Uterus (tissue), 3 donors: ENCODE measurements at regions not wholly inside any gene's neighbourhood (a gene's known extent, or its start where the extent isn't known, plus 50 kb on each side); places are given as distances from the start of the nearest gene placed in this dataset.

Experiments
- DNase-seq, 2 donors: peaks; one replicate each; pipeline ENCODE4 v3.0.0-alpha.2; 2019 to 2020
- H3K27ac ChIP-seq, 2 donors: fragments of 200-600 bp; sonication (generic); 1 replicate in 1 of 2; 2 replicates in 1 of 2; pipeline ENCODE4 v1.5.1; 2016 to 2018
- H3K27me3 ChIP-seq, 2 donors: fragments of 200-600 bp; sonication (generic); one replicate each; pipeline ENCODE4 v1.5.1; 2018 to 2019; ENCODE audit warnings: control low read depth in 1 of 2
- H3K36me3 ChIP-seq, 2 donors: fragments of 200-600 bp; sonication (generic); one replicate each; pipeline ENCODE4 v1.5.1; 2019; ENCODE audit warnings: control low read depth in 1 of 2
- H3K4me1 ChIP-seq, 2 donors: fragments of 200-600 bp; sonication (generic); one replicate each; pipeline ENCODE4 v1.5.1; 2018 to 2019; ENCODE audit warnings: control low read depth in 1 of 2
- H3K4me3 ChIP-seq, 2 donors: fragments of 200-600 bp; sonication (generic); 1 replicate in 1 of 2; 2 replicates in 1 of 2; pipeline ENCODE4 v1.5.1; 2018 to 2019; ENCODE audit warnings: mild to moderate bottlenecking in 1 of 2
- H3K9me3 ChIP-seq, 2 donors: fragments of 200-600 bp; sonication (generic); one replicate each; pipeline ENCODE4 v1.5.1; 2019; ENCODE audit warnings: control low read depth in 1 of 2
- CTCF ChIP-seq, 4 experiments: fragments of 200-600 bp in 2 of 4; fragments of 450-650 bp in 2 of 4; sonication (generic) in 2 of 4; IDR thresholded peaks; one replicate each; pipeline ENCODE4 v1.5.1; 2016 to 2019; ENCODE audit warnings: antibody characterized with exemption in 4 of 4, mild to moderate bottlenecking in 2 of 4, moderate library complexity in 1 of 4
- POLR2A ChIP-seq, 2 donors: fragments of 450-650 bp; IDR thresholded peaks; one replicate each; pipeline ENCODE4 v1.6.1; 2016; ENCODE audit warnings: antibody characterized with exemption in 2 of 2, mild to moderate bottlenecking in 1 of 2, moderate library complexity in 1 of 2
- intact Hi-C: fragments of 100-400 bp; cut with DNase I; formaldehyde crosslinking; loops from one replicate; pipeline ENCODE4 v1.15.1; 2023; ENCODE audit warnings: low total_unique reads
- donor health status: DM: yes; HTN: yes; CAD: no.

- TF ChIP-seq POLR2A (IDR thresholded peaks at IDR 0.05) = no peak
- Histone ChIP-seq H3K9me3 (no peaks in the 10 kb centered on the region), H3K4me3 (no peak overlapping the region), H3K36me3 (no peaks in the 10 kb centered on the region), H3K27me3 (no peaks in the 10 kb centered on the region), H3K27ac (no peak overlapping the region), H3K4me1 (no peaks in the 10 kb centered on the region)
- intact Hi-C loops = no loop called here
- no peak for DNase-seq
Measured at GRCh38 chr5:31048282-31049270, 144.9 kb upstream of the CDH6 start.

- no peaks in the 10 kb centered on the region for H3K9me3 ChIP-seq
- no peaks in the 10 kb centered on the region for H3K27me3 ChIP-seq
- H3K36me3 ChIP-seq = no peaks in the 10 kb centered on the region
- DNase-seq = no peak
- no peaks in the 10 kb centered on the region for H3K4me1 ChIP-seq
- intact Hi-C loops = no loop called here
- TF ChIP-seq CTCF (IDR thresholded peaks at IDR 0.05) = no peak
- TF ChIP-seq POLR2A (IDR thresholded peaks at IDR 0.05) = no peak
- H3K4me3 ChIP-seq = no peak overlapping the region
- no peak overlapping the region for H3K27ac ChIP-seq
Measured at GRCh38 chr5:31047621-31048020, 145.9 kb upstream of the CDH6 start.

DNA sequence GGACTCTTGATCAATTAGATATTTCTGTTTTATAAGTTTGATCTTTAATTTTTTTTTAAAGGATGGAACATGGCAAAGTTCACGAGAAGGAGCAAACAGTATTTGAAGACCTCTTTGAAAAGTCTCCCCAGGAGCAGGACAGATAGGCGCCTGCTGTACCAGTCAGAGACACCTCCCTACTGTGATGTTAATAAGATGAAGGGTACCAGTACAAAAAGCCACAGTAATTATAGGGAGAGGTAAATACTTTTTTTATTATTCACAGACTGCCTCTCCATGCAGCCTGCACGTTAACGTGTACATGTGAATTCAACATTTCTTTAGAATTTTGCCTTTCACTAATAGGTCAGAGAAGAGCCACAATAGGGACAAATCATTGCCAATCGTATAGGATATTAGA lies 146.5 kb upstream of the CDH6 start:
- no peak overlapping the region for H3K27ac ChIP-seq
- DNase-seq = no peak
- no peak for TF ChIP-seq POLR2A (IDR thresholded peaks at IDR 0.05)
- TF ChIP-seq CTCF (IDR thresholded peaks at IDR 0.05) = no peak
- H3K4me3 ChIP-seq = no peak overlapping the region
- H3K27me3 ChIP-seq = no peaks in the 10 kb centered on the region
- intact Hi-C loops = no loop called here
- no peaks in the 10 kb centered on the region for H3K4me1 ChIP-seq
- H3K36me3 ChIP-seq = no peaks in the 10 kb centered on the region
- no peaks in the 10 kb centered on the region for H3K9me3 ChIP-seq

DNA sequence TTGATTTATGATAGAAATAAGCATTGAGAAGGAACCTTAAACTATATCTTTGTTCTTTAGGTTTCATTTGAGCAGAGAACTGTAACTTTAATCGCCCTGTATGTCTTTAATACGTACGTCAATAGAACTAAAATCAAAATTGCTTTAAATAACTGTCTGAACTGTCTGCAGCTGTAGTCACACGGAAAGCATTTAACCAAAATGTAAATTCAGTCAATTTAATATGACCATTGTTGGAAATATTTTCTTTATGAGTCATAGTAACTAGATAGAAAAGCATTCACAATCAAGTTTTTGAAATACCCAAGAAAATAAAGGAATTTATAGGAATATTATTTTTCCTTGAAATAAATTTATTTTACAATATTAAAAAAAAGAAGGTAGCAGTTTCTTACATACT lies 157.1 kb upstream of the CDH6 start:
- H3K4me1 ChIP-seq = no peaks in the 10 kb centered on the region
- no peak for TF ChIP-seq POLR2A (IDR thresholded peaks at IDR 0.05)
- TF ChIP-seq CTCF (IDR thresholded peaks at IDR 0.05) = no peak
- H3K27me3 ChIP-seq = no peaks in the 10 kb centered on the region
- no peak for DNase-seq
- H3K9me3 ChIP-seq = no peaks in the 10 kb centered on the region
- H3K4me3 ChIP-seq = no peak overlapping the region
- intact Hi-C loops = no loop called here
- no peaks in the 10 kb centered on the region for H3K36me3 ChIP-seq
- no peak overlapping the region for H3K27ac ChIP-seq

- Histone ChIP-seq H3K27me3 (no peaks in the 10 kb centered on the region), H3K27ac (no peak overlapping the region), H3K36me3 (no peaks in the 10 kb centered on the region), H3K4me1 (no peaks in the 10 kb centered on the region), H3K9me3 (no peaks in the 10 kb centered on the region), H3K4me3 (no peak overlapping the region)
- no peak for TF ChIP-seq POLR2A (IDR thresholded peaks at IDR 0.05)
- no peak for TF ChIP-seq CTCF (IDR thresholded peaks at IDR 0.05)
- intact Hi-C loops = no loop called here
- DNase-seq = no peak
Measured at GRCh38 chr5:31033295-31033694, 160.2 kb upstream of the CDH6 start.
